ENCODE measurements at regions not wholly inside any gene's neighbourhood (a gene's known extent, or its start where the extent isn't known, plus 50 kb on each side); places are given as distances from the start of the nearest gene placed in this dataset.

DNA sequence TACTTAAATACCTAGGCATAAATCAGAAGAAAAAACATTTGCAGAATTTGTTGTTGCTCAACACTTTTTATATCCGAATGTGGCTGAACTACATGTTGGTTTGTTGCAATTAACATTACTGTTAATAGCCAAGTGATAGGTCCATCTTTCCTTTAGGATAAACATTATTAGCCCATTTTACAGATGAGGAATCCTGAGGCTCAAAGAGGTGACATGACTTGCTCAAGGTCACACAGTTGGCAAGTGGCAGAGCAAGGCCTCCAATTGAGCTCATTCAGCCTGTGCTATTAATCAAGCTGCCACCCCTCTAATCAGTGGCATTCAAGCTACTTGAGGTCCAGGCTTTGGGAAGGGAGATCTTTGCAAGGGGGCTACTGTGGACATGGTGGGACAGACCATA is 125.8 kb upstream of the ATP2B2 start:
- no peaks in the 10 kb centered on the region for H4K20me1 ChIP-seq (ENCODE audit: insufficient read depth)
- no peaks in the 10 kb centered on the region for H3K27me3 ChIP-seq (ENCODE audit: insufficient read depth)
- H3K79me2 ChIP-seq (ENCODE audit: insufficient read depth): no peaks in the 10 kb centered on the region
- H3K9me2 ChIP-seq: no peaks in the 10 kb centered on the region
- H3K9me3 ChIP-seq: no peaks in the 10 kb centered on the region
- ChIA-PET CTCF (interaction anchor here (1.0 to 1.3 kb wide), 2 partner anchors 107 to 294 kb away, joined by 3 to 4 read pairs; no protein-coding TSS in a partner anchor), POLR2A (no interaction called here)
- no peak overlapping the region for H3K4me2 ChIP-seq
- H2AFZ ChIP-seq (ENCODE audit: low read depth): no peak overlapping the region
- H3K36me3 ChIP-seq (replicated peaks in 1 of 2; ENCODE audit: control insufficient read depth in 1 of 2, insufficient read depth in 2 of 2, low read length in 1 of 2): no peaks in the 10 kb centered on the region
- H3K4me3 ChIP-seq (ENCODE audit: low read depth in 2 of 2, low read length in 1 of 2): no peak overlapping the region
- no peak for DNase-seq
- H3K4me1 ChIP-seq (ENCODE audit: control insufficient read depth in 1 of 2, insufficient read depth in 2 of 2, low read depth in 1 of 2, low read length in 1 of 2): peaks cover 0 to 2% of the 10 kb centered on the region in 2 experiments; a peak in 1 of 4 replicates
- H3K9ac ChIP-seq: no peak overlapping the region
- no peak overlapping the region for H3K27ac ChIP-seq (ENCODE audit: low read depth in 2 of 2, low read length in 1 of 2)
- TF ChIP-seq, protein P1, sequence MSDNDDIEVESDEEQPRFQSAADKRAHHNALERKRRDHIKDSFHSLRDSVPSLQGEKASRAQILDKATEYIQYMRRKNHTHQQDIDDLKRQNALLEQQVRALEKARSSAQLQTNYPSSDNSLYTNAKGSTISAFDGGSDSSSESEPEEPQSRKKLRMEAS (IDR thresholded peaks at IDR 0.05; ENCODE audit: low read depth): no peak
- TF ChIP-seq SMC3 (IDR thresholded peaks at IDR 0.05; ENCODE audit: low read depth, low read length) (no peak), YY1 (IDR thresholded peaks at IDR 0.05; ENCODE audit: low read depth) (no peak), GABPA (IDR thresholded peaks at IDR 0.05; ENCODE audit: low read depth) (no peak), CHD2 (IDR thresholded peaks at IDR 0.05; ENCODE audit: low read length, partially characterized antibody) (no peak), FOXM1 (IDR thresholded peaks at IDR 0.05; ENCODE audit: low read depth) (no peak), NRF1 (IDR thresholded peaks at IDR 0.05; ENCODE audit: low read depth, low read length) (no peak), RCOR1 (IDR thresholded peaks at IDR 0.05; ENCODE audit: low read length) (no peak), RFX5 (IDR thresholded peaks at IDR 0.05; ENCODE audit: low read length) (no peak), FOXJ3 (CRISPR knock-in tag; IDR thresholded peaks at IDR 0.05) (no peak)
- WGBS (ENCODE audit: low lambda C conversion rate): 29% methylated on average over 1 of the region's 1 CpG
- no peaks in the 10 kb centered on the region for H3F3A ChIP-seq (replicated peaks; ENCODE audit: insufficient read depth)

DNA sequence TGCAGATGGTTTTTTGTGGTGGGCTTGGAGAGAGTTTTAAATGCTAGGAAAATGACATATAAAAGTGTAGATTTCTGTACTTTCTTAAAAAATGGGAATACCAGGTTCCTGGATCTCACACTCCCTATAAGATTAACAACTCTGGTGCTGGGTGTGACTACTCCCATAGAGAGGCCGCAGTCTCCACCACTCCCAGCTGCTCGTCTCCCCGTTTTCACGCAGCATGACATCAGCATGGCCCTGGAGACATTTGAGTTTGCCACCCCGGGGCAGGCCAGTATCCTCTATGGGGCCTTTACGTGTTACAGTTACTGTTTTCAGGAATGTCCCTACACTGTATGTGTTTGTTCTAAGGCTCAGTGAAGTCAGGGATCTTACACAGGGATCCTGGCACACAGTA is 126.7 kb upstream of the ATP2B2 start:
- H3K4me3 ChIP-seq (ENCODE audit: low read depth in 2 of 2, low read length in 1 of 2): no peak overlapping the region
- no peak overlapping the region for H2AFZ ChIP-seq (ENCODE audit: low read depth)
- CTCF ChIA-PET: interaction anchor here (1.0 to 1.3 kb wide), 2 partner anchors 106 to 295 kb away, joined by 3 to 4 read pairs; no protein-coding TSS in a partner anchor
- POLR2A ChIA-PET: no interaction called here
- DNase-seq: no peak
- H3K36me3 ChIP-seq (replicated peaks in 1 of 2; ENCODE audit: control insufficient read depth in 1 of 2, insufficient read depth in 2 of 2, low read length in 1 of 2): no peaks in the 10 kb centered on the region
- H3K9ac ChIP-seq: no peak overlapping the region
- peaks cover 0 to 2% of the 10 kb centered on the region in 2 experiments; a peak in 1 of 4 replicates for H3K4me1 ChIP-seq (ENCODE audit: control insufficient read depth in 1 of 2, insufficient read depth in 2 of 2, low read depth in 1 of 2, low read length in 1 of 2)
- no peaks in the 10 kb centered on the region for H3F3A ChIP-seq (replicated peaks; ENCODE audit: insufficient read depth)
- H3K9me2 ChIP-seq: no peaks in the 10 kb centered on the region
- H3K27ac ChIP-seq (ENCODE audit: low read depth in 2 of 2, low read length in 1 of 2): no peak overlapping the region
- no peak for TF ChIP-seq EZH2phosphoT487 (IDR thresholded peaks at IDR 0.05; ENCODE audit: borderline replicate concordance, low read depth)
- TF ChIP-seq, protein P2, sequence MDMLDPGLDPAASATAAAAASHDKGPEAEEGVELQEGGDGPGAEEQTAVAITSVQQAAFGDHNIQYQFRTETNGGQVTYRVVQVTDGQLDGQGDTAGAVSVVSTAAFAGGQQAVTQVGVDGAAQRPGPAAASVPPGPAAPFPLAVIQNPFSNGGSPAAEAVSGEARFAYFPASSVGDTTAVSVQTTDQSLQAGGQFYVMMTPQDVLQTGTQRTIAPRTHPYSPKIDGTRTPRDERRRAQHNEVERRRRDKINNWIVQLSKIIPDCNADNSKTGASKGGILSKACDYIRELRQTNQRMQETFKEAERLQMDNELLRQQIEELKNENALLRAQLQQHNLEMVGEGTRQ (IDR thresholded peaks at IDR 0.05; ENCODE audit: borderline replicate concordance, low read depth, low read length): no peak
- TF ChIP-seq POLR2AphosphoS5 (IDR thresholded peaks at IDR 0.05; ENCODE audit: low read depth, low read length): no peak
- TF ChIP-seq, protein P1 (IDR thresholded peaks at IDR 0.05; ENCODE audit: low read depth): no peak
- no peak for TF ChIP-seq SIN3A (IDR thresholded peaks at IDR 0.05; ENCODE audit: borderline replicate concordance, low read depth, low read length)
- no peak for TF ChIP-seq RAD21 (IDR thresholded peaks at IDR 0.05; ENCODE audit: low read length)
- H3K79me2 ChIP-seq (ENCODE audit: insufficient read depth): no peaks in the 10 kb centered on the region
- no peaks in the 10 kb centered on the region for H4K20me1 ChIP-seq (ENCODE audit: insufficient read depth)
- WGBS (ENCODE audit: low lambda C conversion rate): 36% methylated on average over 6 of the region's 6 CpGs
- H3K9me3 ChIP-seq: no peaks in the 10 kb centered on the region
- no peaks in the 10 kb centered on the region for H3K27me3 ChIP-seq (ENCODE audit: insufficient read depth)
- H3K4me2 ChIP-seq: no peak overlapping the region
